DOHH2 (cell line): ENCODE measurements at regions not wholly inside any gene's neighbourhood (a gene's known extent, or its start where the extent isn't known, plus 50 kb on each side); places are given as distances from the start of the nearest gene placed in this dataset.

Source experiments
- EZH2phosphoT487 ChIP-seq: fragments of 200-600 bp; sonication (generic); IDR thresholded peaks from 2 replicates; pipeline ENCODE4 v1.6.1; 2017; ENCODE audit warnings: borderline replicate concordance, mild to moderate bottlenecking, antibody characterized with exemption, low read length, moderate library complexity, mixed read lengths
- TF ChIP-seq, protein P1 (sequence below): fragments of 200-600 bp; sonication (generic); IDR thresholded peaks from one replicate; pipeline ENCODE4 v1.5.1; 2014; ENCODE audit warnings: antibody characterized with exemption, mild to moderate bottlenecking, low read depth, low read length; ENCODE audit not compliant: poor library complexity, severe bottlenecking

DNA sequence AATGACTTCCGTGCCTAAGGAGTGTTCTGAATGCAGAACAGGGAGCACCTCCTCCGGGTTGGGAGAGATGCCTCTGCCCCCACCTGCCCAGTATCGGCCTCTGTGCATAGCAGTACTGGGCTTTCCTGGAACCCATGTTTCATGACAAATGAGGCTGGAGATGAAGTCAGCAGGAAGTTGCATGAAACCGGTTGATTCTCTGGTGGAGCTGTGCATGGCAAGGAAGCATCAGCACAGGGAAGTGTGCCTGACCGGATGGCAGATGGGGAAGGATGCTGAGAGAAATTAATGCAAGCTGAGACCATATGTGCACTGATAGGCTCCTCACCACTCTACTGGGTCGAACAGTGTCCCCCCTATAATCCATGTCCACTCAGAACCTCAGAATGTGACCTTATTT is 155.5 kb downstream of the CDH26 start:
- TF ChIP-seq, protein P1, sequence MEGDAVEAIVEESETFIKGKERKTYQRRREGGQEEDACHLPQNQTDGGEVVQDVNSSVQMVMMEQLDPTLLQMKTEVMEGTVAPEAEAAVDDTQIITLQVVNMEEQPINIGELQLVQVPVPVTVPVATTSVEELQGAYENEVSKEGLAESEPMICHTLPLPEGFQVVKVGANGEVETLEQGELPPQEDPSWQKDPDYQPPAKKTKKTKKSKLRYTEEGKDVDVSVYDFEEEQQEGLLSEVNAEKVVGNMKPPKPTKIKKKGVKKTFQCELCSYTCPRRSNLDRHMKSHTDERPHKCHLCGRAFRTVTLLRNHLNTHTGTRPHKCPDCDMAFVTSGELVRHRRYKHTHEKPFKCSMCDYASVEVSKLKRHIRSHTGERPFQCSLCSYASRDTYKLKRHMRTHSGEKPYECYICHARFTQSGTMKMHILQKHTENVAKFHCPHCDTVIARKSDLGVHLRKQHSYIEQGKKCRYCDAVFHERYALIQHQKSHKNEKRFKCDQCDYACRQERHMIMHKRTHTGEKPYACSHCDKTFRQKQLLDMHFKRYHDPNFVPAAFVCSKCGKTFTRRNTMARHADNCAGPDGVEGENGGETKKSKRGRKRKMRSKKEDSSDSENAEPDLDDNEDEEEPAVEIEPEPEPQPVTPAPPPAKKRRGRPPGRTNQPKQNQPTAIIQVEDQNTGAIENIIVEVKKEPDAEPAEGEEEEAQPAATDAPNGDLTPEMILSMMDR: no peak
- TF ChIP-seq EZH2phosphoT487: no peak
